Body of pancreas (tissue), 4 donors: ENCODE measurements at regions not wholly inside any gene's neighbourhood (a gene's known extent, or its start where the extent isn't known, plus 50 kb on each side); places are given as distances from the start of the nearest gene placed in this dataset.
A peak's percentile ranks its signal among the peaks of the same experiment; 100 is the strongest.

Experiments used
- CTCF ChIP-seq, 7 experiments: fragments of 450-650 bp in 4 of 7; fragments of 200-600 bp in 3 of 7; sonication (generic) in 3 of 7; IDR thresholded peaks; one replicate each; pipeline ENCODE4 v1.5.1; 2016 to 2019; ENCODE audit warnings: antibody characterized with exemption in 7 of 7
- POLR2A ChIP-seq, 3 donors: fragments of 450-650 bp; IDR thresholded peaks; one replicate each; pipeline ENCODE4 v1.6.1; 2016; ENCODE audit warnings: antibody characterized with exemption in 3 of 3, mild to moderate bottlenecking in 2 of 3

DNA sequence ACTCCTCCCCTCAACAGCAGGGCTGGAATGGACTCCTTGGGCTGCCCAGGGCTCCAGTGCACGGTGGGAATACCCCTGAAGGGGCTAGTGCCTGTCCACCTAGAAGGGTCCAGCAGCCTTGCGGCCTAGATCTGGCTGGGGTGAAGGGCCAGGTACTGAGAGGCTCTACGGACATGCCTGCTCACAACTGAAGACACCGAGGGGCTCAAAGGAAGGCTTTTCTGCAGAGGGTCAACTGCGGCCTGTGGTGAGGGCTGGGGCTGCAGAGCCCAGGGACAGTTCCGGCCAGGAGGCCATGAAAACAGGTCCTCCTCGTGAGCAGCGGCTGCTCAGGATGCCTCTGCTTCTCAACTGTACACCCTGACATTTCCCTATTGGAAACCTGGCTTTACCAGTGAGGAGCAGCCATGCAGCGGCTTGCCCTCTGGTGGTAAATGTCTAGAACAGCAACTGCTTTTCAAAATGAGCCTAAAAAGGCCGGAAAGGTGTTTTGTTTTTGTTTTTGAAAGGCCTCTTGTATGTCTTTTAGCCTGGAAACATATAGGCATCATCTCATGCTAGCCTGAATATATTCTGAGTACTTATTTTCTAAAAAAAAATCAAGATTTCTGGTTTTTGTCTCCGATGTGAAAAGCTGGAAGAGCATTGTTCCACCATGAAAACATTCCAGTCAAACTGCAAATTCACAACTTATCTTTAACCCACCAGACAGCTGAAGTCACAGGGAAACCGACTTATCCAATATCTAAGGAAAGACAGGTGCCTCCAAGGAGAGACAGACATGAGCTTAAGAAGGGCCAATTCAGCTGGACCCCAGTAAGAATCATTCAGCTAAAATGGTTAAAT is 163.4 kb downstream of the KLF13 start:
- TF ChIP-seq CTCF (IDR thresholded peaks at IDR 0.05) (peak; percentile 80 to 89 (median 84)), POLR2A (IDR thresholded peaks at IDR 0.05) (no peak)
